H9 (cell line): ENCODE measurements at regions not wholly inside any gene's neighbourhood (a gene's known extent, or its start where the extent isn't known, plus 50 kb on each side); places are given as distances from the start of the nearest gene placed in this dataset.

Experiments
- DNase-seq: peaks from one replicate; pipeline ENCODE4 v3.0.0-alpha.2; 2017
- H2AFZ ChIP-seq: one replicate; pipeline ENCODE4 v1.6.1; 2013; ENCODE audit warnings: mild to moderate bottlenecking, low read length, control low read depth, moderate library complexity
- H2AK5ac ChIP-seq: 2 replicates; pipeline ENCODE4 v1.6.1; 2013; ENCODE audit warnings: low read length, control low read depth, mixed read lengths; ENCODE audit not compliant: insufficient read length
- H2BK120ac ChIP-seq: one replicate; pipeline ENCODE4 v1.6.1; 2013; ENCODE audit warnings: low read depth, mild to moderate bottlenecking, low read length, control low read depth, inconsistent platforms; ENCODE audit not compliant: poor library complexity, severe bottlenecking
- H2BK12ac ChIP-seq: 2 replicates; pipeline ENCODE4 v1.6.1; 2013; ENCODE audit warnings: low read length, control low read depth, mixed read lengths, low read depth; ENCODE audit not compliant: insufficient read length
- H2BK15ac ChIP-seq: 2 replicates; pipeline ENCODE4 v1.6.1; 2013; ENCODE audit warnings: low read depth, low read length, control low read depth
- H2BK20ac ChIP-seq: one replicate; pipeline ENCODE4 v1.6.1; 2013; ENCODE audit warnings: low read depth, mild to moderate bottlenecking, low read length, control low read depth, inconsistent platforms; ENCODE audit not compliant: poor library complexity, severe bottlenecking
- H2BK5ac ChIP-seq: 2 replicates; pipeline ENCODE4 v1.6.1; 2013; ENCODE audit warnings: low read length, control low read depth, mixed read lengths; ENCODE audit not compliant: insufficient read length
- H3K14ac ChIP-seq: 2 replicates; pipeline ENCODE4 v1.6.1; 2013; ENCODE audit warnings: low read length, control low read depth; ENCODE audit not compliant: insufficient read depth
- H3K18ac ChIP-seq: 2 replicates; pipeline ENCODE4 v1.6.1; 2013; ENCODE audit warnings: low read depth, mild to moderate bottlenecking, mixed read lengths, low read length, control low read depth; ENCODE audit not compliant: insufficient read length
- H3K23ac ChIP-seq: 2 replicates; pipeline ENCODE4 v1.6.1; 2013; ENCODE audit warnings: low read length, control low read depth, mixed read lengths, low read depth; ENCODE audit not compliant: insufficient read length
- H3K23me2 ChIP-seq: 2 replicates; pipeline ENCODE4 v1.6.1; 2013; ENCODE audit warnings: low read depth, mild to moderate bottlenecking, mixed read lengths, low read length, control low read depth; ENCODE audit not compliant: insufficient read length, poor library complexity, severe bottlenecking
- H3K27ac ChIP-seq: 2 replicates; pipeline ENCODE4 v1.5.1; 2013; ENCODE audit warnings: low read length, control low read depth, mixed read lengths, low read depth; ENCODE audit not compliant: insufficient read length
- H3K27me3 ChIP-seq: 2 replicates; pipeline ENCODE4 v1.6.1; 2013; ENCODE audit warnings: low read length, control low read depth, inconsistent platforms; ENCODE audit not compliant: insufficient read depth
- H3K4ac ChIP-seq: 2 replicates; pipeline ENCODE4 v1.6.1; 2013; ENCODE audit warnings: low read depth, mild to moderate bottlenecking, control low read depth, inconsistent platforms, low read length, moderate library complexity
- H3K4me1 ChIP-seq: 2 replicates; pipeline ENCODE4 v1.6.1; 2013; ENCODE audit warnings: low read length, control low read depth, inconsistent platforms; ENCODE audit not compliant: insufficient read depth
- H3K4me2 ChIP-seq: 2 replicates; pipeline ENCODE4 v1.6.1; 2013; ENCODE audit warnings: low read length, control low read depth, mixed read lengths; ENCODE audit not compliant: insufficient read length, insufficient read depth
- H3K56ac ChIP-seq: 2 replicates; pipeline ENCODE4 v1.6.1; 2013; ENCODE audit warnings: low read depth, mild to moderate bottlenecking, mixed read lengths, low read length, control low read depth; ENCODE audit not compliant: insufficient read length
- H3K79me1 ChIP-seq: 2 replicates; pipeline ENCODE4 v1.6.1; 2013; ENCODE audit warnings: low read depth, mild to moderate bottlenecking, moderate library complexity, low read length, control low read depth, inconsistent platforms; ENCODE audit not compliant: insufficient read depth, poor library complexity, severe bottlenecking
- H3K79me2 ChIP-seq: 2 replicates; pipeline ENCODE4 v1.6.1; 2013; ENCODE audit warnings: low read length, control low read depth, inconsistent platforms; ENCODE audit not compliant: insufficient read depth
- H3K9ac ChIP-seq: 2 replicates; pipeline ENCODE4 v1.6.1; 2013; ENCODE audit warnings: low read length, control low read depth, mixed read lengths; ENCODE audit not compliant: insufficient read length; ENCODE audit errors: extremely low read depth
- H3K9me3 ChIP-seq: one replicate; pipeline ENCODE4 v1.6.1; 2013; ENCODE audit warnings: low read depth, low read length, inconsistent platforms; ENCODE audit not compliant: control insufficient read depth
- H3T11ph ChIP-seq: one replicate; pipeline ENCODE4 v1.6.1; 2013; ENCODE audit warnings: mild to moderate bottlenecking, low read length, control low read depth, inconsistent platforms
- H4K20me1 ChIP-seq: one replicate; pipeline ENCODE4 v1.6.1; 2013; ENCODE audit not compliant: control insufficient read depth, insufficient read length, insufficient read depth
- H4K5ac ChIP-seq: 2 replicates; pipeline ENCODE4 v1.6.1; 2013; ENCODE audit warnings: low read depth, mild to moderate bottlenecking, mixed read lengths, low read length, control low read depth; ENCODE audit not compliant: insufficient read length
- H4K8ac ChIP-seq: replicated peaks from 2 replicates; pipeline ENCODE4 v1.6.1; 2013; ENCODE audit warnings: low read length, control low read depth, mixed read lengths, low read depth; ENCODE audit not compliant: insufficient read length
- H4K91ac ChIP-seq: 2 replicates; pipeline ENCODE4 v1.6.1; 2013; ENCODE audit warnings: low read depth, mild to moderate bottlenecking, moderate library complexity, mixed read lengths, low read length, control low read depth; ENCODE audit not compliant: insufficient read length
- H3K27ac Mint-ChIP-seq, 3 experiments: 2 replicates in 2 of 3; 3 replicates in 1 of 3; pipeline ENCODE4 v1.8.0; 2020 to 2021; ENCODE audit warnings: mixed read lengths in 3 of 3, mild to moderate bottlenecking in 1 of 3, moderate library complexity in 1 of 3
- H3K27me3 Mint-ChIP-seq: 2 replicates; pipeline ENCODE4 v1.8.0; 2021; ENCODE audit warnings: low read depth, mild to moderate bottlenecking, moderate library complexity, mixed read lengths
- H3K36me3 Mint-ChIP-seq, 3 experiments: 2 replicates in 2 of 3; 3 replicates in 1 of 3; pipeline ENCODE4 v1.8.0; 2020 to 2021; ENCODE audit warnings: low read depth in 3 of 3, mixed read lengths in 3 of 3; ENCODE audit not compliant: insufficient read depth in 1 of 3
- H3K4me1 Mint-ChIP-seq, 2 experiments: 2 replicates each; pipeline ENCODE4 v1.8.0; 2020; ENCODE audit warnings: mixed read lengths in 2 of 2
- H3K4me3 Mint-ChIP-seq, 2 experiments: 2 replicates in 1 of 2; 3 replicates in 1 of 2; pipeline ENCODE4 v1.8.0; 2020 to 2021; ENCODE audit warnings: mild to moderate bottlenecking in 2 of 2, mixed read lengths in 2 of 2, moderate library complexity in 1 of 2
- H3K9me3 Mint-ChIP-seq, 2 experiments: 2 replicates in 1 of 2; 3 replicates in 1 of 2; pipeline ENCODE4 v1.8.0; 2020; ENCODE audit warnings: mild to moderate bottlenecking in 2 of 2, mixed read lengths in 2 of 2, moderate library complexity in 1 of 2
- WGBS: extraction: QIAGEN DNeasy Blood & Tissue Kit; methylation state at CpG from one replicate; pipeline ENCODE4 v1.1.7; 2013; ENCODE audit warnings: missing lambda C conversion rate, low lambda C conversion rate, mixed read lengths; ENCODE audit not compliant: insufficient read length; ENCODE audit errors: extremely low coverage; 5-methylcytosine and 5-hydroxymethylcytosine counted together
- TF ChIP-seq, protein P1 (sequence below): fragments of 200-600 bp; sonication (generic); conservative IDR thresholded peaks from 3 replicates; pipeline ENCODE4 v1.8.0; 2021; ENCODE audit warnings: antibody characterized with exemption, mild to moderate bottlenecking

DNA sequence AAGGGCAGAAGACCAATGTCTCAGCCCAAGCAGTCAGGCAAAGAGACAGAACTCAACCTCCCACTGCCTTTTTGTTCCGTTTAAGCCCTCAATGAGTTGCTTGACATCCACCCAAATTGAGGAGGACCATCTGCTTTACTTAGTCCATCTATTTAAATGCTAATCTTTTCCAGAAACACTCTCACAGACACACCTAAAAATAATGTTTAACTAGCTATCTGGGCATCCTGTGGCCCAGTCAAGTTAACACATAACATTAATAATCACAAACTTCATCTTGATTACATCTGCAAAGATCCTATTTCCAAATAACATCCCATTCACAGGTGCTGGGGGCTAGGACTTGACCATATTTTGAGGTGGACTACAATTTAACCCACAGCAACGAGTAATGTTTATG lies 115.7 kb downstream of the RAB11FIP2 start:
- Histone ChIP-seq H4K91ac (no peak overlapping the region), H2BK20ac (no peak overlapping the region), H3K27me3 (no peaks in the 10 kb centered on the region), H3K79me1 (no peaks in the 10 kb centered on the region), H3K9ac (no peak overlapping the region), H3K4me1 (peaks cover 7% of the 10 kb centered on the region; the same call in 1 of the 2 replicates), H3K14ac (no peak overlapping the region), H2AFZ (no peak overlapping the region), H2BK120ac (no peak overlapping the region), H3T11ph (no peak overlapping the region), H4K5ac (no peak overlapping the region), H3K27ac (no peak overlapping the region), H3K9me3 (no peaks in the 10 kb centered on the region), H2BK15ac (no peak overlapping the region), H2AK5ac (no peak overlapping the region), H3K4ac (no peak overlapping the region), H2BK12ac (no peak overlapping the region), H4K8ac (no peak overlapping the region), H3K4me2 (no peak overlapping the region), H3K79me2 (no peaks in the 10 kb centered on the region), H3K23me2 (no peaks in the 10 kb centered on the region), H4K20me1 (no peaks in the 10 kb centered on the region), H3K18ac (no peak overlapping the region), H3K56ac (no peak overlapping the region), H2BK5ac (no peak overlapping the region), H3K23ac (no peak overlapping the region)
- Mint-ChIP-seq H3K36me3 (peaks cover 0 to 4% (median 0%) of the 10 kb centered on the region in 3 experiments; a peak in 3 of 7 replicates), H3K27ac (no peak overlapping the region), H3K27me3 (no peaks in the 10 kb centered on the region; the same call in 1 of the 2 replicates), H3K4me1 (peaks cover 41 to 45% of the 10 kb centered on the region in 2 experiments), H3K4me3 (no peak overlapping the region), H3K9me3 (peaks cover 8 to 10% of the 10 kb centered on the region in 2 experiments; a peak in 3 of 5 replicates)
- TF ChIP-seq, protein P1, sequence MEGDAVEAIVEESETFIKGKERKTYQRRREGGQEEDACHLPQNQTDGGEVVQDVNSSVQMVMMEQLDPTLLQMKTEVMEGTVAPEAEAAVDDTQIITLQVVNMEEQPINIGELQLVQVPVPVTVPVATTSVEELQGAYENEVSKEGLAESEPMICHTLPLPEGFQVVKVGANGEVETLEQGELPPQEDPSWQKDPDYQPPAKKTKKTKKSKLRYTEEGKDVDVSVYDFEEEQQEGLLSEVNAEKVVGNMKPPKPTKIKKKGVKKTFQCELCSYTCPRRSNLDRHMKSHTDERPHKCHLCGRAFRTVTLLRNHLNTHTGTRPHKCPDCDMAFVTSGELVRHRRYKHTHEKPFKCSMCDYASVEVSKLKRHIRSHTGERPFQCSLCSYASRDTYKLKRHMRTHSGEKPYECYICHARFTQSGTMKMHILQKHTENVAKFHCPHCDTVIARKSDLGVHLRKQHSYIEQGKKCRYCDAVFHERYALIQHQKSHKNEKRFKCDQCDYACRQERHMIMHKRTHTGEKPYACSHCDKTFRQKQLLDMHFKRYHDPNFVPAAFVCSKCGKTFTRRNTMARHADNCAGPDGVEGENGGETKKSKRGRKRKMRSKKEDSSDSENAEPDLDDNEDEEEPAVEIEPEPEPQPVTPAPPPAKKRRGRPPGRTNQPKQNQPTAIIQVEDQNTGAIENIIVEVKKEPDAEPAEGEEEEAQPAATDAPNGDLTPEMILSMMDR: no peak
- no peak for DNase-seq
- no CpG with 5 or more reads among the region's 2 CpGs for WGBS
